GM21447 (cell line): ENCODE measurements at regions not wholly inside any gene's neighbourhood (a gene's known extent, or its start where the extent isn't known, plus 50 kb on each side); places are given as distances from the start of the nearest gene placed in this dataset.
A peak's percentile ranks its signal among the peaks of the same experiment; 100 is the strongest.
"Not testable (repeated sequence)": the region's sequence is repeated elsewhere in the genome, so short reads cannot be mapped to it uniquely, and the experiment has no call there.

Experiments
- ATAC-seq: cut with Tn5 transposase; IDR thresholded peaks from one replicate; pipeline ENCODE4 v1.9.1; 2021; ENCODE audit not compliant: unreplicated experiment

DNA sequence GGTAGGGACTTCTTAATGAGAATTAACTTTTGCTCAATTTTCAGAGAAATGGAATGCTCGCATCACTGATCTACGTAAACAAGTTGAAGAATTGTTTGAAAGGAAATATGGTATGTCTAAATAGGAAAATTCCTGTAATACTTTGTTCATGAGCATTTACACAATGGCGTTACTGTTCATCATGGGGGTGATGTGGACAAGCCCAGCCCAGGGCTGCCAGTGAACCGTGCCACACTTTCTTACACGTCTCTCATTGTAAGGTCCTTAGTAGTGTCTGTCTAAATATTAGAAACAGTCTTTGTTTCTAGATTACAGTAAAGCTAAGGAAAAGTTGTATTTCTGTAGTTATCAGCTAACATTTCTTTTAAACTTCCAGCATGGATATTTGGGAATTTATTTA lies 91.0 kb upstream of the SPDYE9 start:
- ATAC-seq, result not testable (repeated sequence)

DNA sequence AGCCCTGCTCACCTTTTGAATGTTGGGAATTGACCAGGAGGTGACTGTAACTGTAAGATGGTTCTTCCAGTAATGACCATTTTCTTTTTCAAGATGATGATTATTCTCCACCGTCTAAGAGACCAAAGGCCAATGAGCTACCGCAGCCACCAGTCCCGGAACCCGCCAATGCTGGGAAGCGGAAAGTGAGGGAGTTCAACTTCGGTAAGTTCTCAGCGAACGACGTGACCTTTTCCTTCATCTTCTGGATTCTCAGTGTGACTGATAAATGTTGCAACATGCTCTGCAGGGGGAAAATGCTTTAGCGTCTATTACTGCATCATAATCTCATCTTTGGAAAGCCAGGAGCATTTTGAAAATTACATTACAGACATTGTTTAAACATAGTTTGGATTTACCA lies 89.5 kb upstream of the SPDYE9 start:
- not testable (repeated sequence) for ATAC-seq

DNA sequence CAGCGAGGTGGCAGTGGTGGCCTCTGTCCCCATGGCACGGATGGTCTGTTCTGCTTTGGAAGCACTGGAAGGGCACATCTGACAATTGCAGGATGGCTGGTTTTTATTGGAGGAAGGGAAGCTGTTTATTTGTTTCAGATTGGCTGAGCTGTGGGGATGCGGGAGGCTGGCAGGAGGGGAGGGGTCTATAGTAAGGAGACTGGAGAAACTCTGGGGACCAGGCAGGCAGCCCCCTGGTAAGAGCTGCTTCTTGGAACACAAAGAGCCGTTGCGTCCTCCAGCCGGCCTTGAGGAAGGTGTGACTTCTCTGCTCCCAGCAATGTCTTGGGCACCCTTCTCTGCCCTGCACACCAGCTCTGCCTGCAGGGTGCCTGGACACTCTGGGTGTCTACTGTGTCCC lies 85.1 kb upstream of the SPDYE9 start:
- not testable (repeated sequence) for ATAC-seq

DNA sequence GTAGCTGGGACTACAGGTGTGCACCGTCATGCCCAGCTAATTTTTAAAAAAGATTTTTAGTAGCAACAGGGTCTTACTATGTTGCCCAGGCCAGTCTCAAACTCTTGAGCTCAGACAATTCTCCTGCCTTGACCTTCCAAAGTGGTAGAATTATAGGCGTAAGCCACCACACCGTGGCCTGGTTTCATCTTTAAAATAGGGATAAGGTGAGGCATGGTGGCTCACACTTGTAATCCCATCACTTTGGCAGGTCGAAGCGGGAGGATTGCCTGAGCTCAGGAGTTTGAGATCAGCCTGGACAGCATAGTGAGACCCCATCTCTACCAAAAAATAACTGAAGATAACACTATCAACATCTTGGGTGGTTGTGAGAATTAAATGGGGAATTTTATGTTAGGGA lies 84.6 kb upstream of the SPDYE9 start:
- not testable (repeated sequence) for ATAC-seq

DNA sequence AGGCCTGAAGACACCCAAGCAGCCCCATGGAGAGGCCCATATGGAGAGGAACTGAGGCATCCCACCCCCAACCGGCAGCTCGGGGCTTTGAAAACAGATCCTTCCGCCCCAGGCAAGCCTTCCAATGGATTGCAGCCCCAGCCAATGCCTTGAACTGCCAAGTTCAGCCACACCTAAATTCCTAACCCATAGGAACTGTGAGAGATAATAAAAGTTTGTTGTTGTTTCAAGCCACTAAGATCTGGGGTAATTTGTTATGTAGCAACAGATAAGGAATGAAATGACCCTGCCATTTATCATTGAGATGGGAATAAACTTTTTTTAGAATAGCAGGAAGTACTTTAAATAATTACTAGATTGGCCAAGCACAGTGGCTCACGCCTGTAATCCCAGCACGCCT lies 80.3 kb upstream of the SPDYE9 start:
- not testable (repeated sequence) for ATAC-seq

DNA sequence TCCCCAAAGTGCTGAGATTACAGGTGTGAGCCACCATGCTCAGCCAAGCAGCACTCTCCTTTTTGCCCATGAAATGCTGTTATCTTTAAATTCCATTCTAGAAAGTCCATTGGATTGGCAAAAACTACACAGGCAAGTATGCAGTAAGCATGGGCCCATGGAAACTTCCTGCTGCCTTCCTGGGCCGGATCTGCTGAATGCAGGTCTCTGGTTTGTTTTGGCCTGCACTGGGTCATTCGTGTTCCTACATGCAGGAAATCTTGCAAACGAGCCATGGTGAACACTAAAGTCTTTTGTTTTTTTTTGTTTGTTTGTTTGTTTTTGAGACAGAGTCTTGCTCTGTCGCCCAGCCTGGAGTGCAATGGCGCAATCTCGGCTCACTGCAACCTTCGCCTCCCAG lies 76.8 kb upstream of the SPDYE9 start:
- ATAC-seq, result not testable (repeated sequence)

DNA sequence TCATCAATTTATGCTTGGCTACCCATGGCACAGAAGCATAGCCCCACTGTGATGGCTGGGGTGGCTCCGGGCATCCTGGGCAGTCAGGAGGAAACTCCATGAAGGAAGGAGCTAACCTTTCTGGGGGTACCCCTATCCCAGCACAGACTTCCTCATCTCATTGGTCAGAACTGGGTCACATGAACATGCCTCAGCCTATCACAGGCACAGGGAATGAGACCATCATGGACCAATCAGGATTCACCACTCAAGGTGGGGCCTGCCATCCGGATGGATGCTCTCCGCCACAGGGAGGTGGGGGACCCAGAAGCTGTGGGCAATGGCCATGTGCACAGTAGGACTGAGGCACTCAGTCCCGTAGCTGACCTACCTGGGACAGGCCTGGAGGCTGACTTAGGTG lies 75.9 kb upstream of the SPDYE9 start:
- ATAC-seq, result not testable (repeated sequence)

DNA sequence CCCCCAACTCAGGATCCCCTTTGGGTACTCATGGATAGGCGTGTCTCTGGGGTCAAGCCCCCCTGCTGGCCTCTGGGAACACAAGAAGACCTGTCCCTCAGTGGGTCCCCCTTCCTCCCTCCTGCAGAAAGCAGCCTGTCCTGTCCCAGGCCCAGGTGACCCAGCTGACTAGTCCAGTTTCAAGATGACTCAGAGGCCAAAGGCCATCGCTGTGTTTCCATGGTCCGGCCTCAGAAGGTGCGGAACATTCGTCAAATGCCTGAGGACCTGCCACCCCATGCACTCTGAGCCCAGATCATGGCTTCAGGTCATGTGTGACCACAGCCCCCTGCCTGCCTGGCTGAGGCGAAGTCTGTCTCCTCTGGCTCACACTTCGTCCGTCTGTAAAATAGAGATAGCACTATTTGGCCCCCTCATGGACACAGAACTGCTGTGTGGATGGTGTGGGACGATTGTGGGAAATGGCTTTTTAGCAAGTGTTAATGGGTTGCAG lies 71.4 kb upstream of the SPDYE9 start:
- not testable (repeated sequence) for ATAC-seq

DNA sequence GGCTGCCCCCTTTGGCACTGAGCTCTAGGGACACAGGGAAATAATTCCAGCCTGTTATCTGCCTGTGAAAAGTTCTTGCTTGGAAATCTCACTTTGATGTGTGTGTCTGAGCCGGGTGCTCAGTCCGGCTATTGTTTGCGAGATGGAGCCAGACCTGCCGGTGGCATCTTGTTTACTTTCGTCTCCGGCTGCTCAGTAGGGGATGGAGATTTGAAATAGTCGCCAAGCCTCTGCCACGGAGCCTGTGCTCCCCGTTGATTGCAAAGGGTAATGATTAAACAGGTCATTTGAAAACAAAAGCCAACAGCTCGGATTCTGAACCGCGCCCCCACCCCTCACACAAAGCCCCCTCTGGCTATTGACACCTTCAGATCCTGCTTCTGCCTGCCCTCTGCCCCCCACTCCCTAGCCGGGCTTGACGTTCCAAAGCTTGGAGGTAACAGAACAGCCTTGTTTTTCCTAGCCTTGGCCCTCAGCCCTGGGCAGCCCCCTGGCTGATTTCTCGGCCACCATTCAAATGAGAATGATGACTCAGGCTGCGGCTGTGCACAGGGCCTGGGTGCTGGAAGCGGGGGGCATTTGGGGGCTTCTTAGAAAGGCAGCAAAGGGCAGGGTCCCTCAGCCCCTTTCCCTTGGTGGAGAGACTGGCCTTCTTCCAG lies 70.8 kb upstream of the SPDYE9 start:
- not testable (repeated sequence) for ATAC-seq

DNA sequence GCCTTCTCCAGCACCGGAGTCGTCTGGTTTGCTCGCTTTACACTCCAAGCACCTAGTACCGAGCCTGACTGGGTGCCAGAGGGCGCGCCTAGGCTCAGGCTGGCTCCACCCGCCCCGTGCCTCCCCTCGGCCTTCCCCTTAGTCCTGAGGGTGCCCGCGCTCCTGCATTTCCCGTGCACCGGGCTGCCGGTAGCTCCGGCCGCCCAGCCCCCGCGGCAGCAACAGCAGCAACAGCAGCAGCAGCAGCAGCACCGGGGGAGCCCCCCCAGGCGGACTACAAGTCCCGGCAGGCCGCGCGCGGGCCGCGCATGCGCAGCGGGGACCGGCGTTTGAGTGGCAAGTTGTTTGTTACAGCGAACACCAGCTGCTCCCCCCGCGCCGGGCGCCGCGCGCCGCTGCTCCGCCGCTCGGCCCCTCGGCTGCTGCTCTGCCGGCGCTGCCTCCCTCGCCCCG lies 68.8 kb upstream of the SPDYE9 start:
- peak; percentile 89 for ATAC-seq

DNA sequence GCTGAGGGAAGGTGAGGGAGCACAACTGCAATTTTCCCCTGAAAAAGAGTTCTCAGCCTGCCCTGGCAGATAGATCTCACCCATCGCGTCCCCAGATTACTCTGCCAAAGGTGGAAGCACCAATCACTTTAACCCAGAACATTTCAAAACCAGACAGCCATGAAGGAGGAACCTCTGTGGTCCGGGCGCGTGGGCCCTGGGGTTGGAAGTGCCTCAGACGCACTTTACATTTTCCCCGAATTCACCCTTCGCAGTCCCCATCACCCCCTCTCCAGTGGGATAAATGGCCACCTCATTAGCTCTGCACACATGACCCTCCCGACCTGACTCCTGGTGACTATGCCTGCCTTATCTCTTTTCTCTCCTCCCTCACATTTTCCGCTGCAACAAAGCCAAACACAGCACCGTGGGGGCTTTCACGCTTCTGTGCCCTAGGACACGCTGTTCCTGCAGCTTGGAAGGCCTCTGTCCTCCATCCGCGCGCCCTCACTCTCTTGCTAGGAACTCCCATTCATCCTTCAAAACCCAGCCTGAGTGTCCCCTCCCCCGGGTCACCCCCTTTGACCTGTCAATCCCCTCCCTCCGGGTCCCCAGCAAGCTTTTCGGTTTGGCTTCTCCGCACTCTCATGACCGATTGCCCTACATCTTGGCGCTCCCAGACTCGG lies 68.2 kb upstream of the SPDYE9 start:
- ATAC-seq, result peak; percentile 9

DNA sequence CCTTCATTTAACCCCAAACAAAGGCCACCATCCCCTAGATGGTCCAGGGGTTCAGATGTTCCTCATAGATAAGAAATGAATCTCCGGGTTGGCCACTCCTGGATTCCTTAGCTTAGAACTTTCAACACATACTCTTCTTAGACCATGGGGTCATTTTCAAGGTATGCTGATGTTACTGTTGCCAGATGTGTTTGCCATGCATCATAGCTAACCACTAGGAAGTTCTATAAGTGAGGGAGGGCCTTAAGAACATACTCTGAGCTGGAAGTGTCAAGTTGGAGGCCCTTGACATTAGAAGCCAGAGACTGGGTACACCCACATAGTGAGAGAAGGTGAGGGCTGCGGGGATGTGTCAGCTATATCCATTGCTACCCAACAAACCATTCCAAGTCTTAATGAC lies 62.7 kb upstream of the SPDYE9 start:
- not testable (repeated sequence) for ATAC-seq

DNA sequence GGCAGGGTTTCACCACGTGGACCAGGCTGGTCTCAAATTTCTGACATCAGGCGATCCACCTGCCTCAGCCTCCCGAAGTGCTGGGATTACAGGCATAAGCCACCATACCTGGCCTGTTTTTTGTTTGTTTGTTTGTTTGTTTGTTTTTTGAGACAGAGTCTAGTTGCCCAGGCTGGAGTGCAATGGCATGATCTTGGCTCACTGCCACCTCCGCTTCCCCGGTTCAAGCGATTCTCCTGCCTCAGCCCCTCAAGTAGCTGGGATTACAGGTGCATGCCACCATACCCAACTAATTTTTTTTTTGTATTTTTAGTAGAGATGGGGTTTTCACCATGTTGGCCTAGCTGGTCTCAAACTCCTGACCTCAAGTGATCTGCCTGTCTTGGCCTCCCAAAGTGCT lies 61.8 kb upstream of the SPDYE9 start:
- ATAC-seq, result not testable (repeated sequence)

DNA sequence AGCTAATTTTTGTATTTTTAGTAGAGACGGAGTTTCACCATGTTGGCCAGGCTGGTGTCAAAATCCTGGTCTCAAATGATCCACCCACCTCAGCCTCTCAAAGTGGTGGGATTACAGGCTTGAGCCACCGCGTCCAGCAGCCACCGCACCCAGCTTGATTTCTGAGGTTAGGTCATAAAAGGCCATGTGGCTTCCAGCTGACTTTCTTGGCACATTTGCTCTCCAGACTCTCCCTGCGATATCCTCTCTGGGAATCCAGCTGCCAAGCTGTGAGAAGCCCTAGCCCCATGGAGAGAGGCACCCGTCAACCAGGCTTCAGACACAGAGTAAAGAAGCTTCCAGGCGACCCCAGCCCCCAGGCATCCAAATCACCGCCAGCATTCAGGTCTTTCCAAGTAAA lies 58.2 kb upstream of the SPDYE9 start:
- ATAC-seq, result not testable (repeated sequence)

DNA sequence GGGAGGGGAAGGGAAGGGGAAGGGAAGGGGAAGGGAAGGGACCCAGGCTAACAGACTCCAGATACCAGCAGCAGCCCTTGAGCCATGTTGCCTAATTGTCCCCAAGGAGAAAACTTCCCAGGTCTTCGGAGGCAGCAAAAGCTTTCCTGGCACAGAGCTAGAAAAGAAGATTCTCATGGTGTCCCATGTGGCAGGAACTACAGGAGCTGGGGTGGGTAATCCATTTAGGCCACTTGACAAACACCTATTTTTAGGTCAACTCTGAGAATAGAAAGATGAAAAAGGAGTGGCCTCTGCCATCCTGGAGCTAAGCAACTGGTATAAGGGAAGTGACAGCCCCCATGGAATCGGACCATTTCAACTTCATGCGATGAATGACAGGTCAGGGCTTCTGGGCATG lies 52.1 kb upstream of the SPDYE9 start:
- not testable (repeated sequence) for ATAC-seq
